ENCODE measurements at regions not wholly inside any gene's neighbourhood (a gene's known extent, or its start where the extent isn't known, plus 50 kb on each side); places are given as distances from the start of the nearest gene placed in this dataset.

DNA sequence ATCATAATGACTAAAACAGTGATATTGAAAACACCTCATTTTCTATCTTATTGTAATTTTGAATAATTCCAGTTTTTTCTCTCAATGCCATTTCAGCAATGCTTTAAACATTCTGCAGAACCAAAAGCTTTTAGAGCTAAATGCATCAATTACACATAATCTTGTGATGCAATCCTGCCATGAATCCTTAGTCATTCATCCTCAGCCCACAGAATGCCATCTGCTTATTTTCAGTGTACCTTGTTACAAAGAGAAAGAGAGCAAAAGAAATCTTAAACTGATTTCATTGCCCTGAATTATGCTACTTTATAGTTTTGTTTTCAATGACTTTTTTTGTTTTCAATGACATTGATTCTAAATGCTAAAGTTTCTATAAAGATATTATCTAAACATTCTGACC is 1234.8 kb upstream of the C9orf72 start:
- TF ChIP-seq POLR2A (IDR thresholded peaks at IDR 0.05; ENCODE audit: low read length): no peak
- no peak for TF ChIP-seq GATA1 (IDR thresholded peaks at IDR 0.05; ENCODE audit: low read depth, low read length)

All from erythroblast (primary cell).